ENCODE measurements at regions not wholly inside any gene's neighbourhood (a gene's known extent, or its start where the extent isn't known, plus 50 kb on each side); places are given as distances from the start of the nearest gene placed in this dataset.

GRCh38 chr13:76505437-76505836 is 380.8 kb downstream of the KCTD12 start:
- Histone ChIP-seq H2AFZ (ENCODE audit: low read length) (no peak overlapping the region), H3K79me1 (ENCODE audit: low read depth, low read length) (no peaks in the 10 kb centered on the region), H3K4me1 (replicated peaks in 1 of 4; ENCODE audit: control insufficient read depth in 3 of 4, insufficient read depth in 4 of 4, low read length in 3 of 4) (no peaks in the 10 kb centered on the region), H2BK120ac (replicated peaks; ENCODE audit: low read depth, low read length) (no peak overlapping the region), H3K4me3 (ENCODE audit: extremely low read depth in 1 of 4, insufficient read depth in 2 of 4, low read depth in 3 of 4, low read length in 4 of 4) (no peak overlapping the region), H3K14ac (ENCODE audit: insufficient read length) (no peak overlapping the region), H3K23me2 (ENCODE audit: low read depth, low read length) (no peaks in the 10 kb centered on the region), H3K18ac (ENCODE audit: extremely low read depth, low read length) (no peak overlapping the region), H2AK5ac (ENCODE audit: low read depth, low read length) (no peak overlapping the region), H3K9me3 (ENCODE audit: insufficient read depth in 2 of 2, low read depth in 1 of 2, low read length in 1 of 2) (no peaks in the 10 kb centered on the region), H4K91ac (replicated peaks; ENCODE audit: insufficient read length, low read length) (no peak overlapping the region), H3K27ac (ENCODE audit: low read depth, low read length) (no peak overlapping the region), H3K4me2 (ENCODE audit: insufficient read depth in 1 of 2, low read depth in 2 of 2, low read length in 2 of 2) (no peak overlapping the region), H3K9ac (replicated peaks in 1 of 4; ENCODE audit: extremely low read depth in 1 of 4, low read depth in 3 of 4, low read length in 3 of 4) (no peak overlapping the region), H2BK12ac (ENCODE audit: low read depth, low read length) (no peak overlapping the region), H4K5ac (ENCODE audit: insufficient read length, low read depth, low read length) (no peak overlapping the region), H3K27me3 (replicated peaks in 1 of 4; ENCODE audit: control insufficient read depth in 3 of 4, extremely low read depth in 1 of 4, insufficient read depth in 3 of 4, low read length in 3 of 4) (no peaks in the 10 kb centered on the region), H4K20me1 (replicated peaks in 1 of 2; ENCODE audit: control insufficient read depth in 1 of 2, insufficient read depth in 2 of 2, low read length in 2 of 2) (no peaks in the 10 kb centered on the region), H3K36me3 (ENCODE audit: control insufficient read depth in 2 of 4, insufficient read depth in 4 of 4, low read length in 3 of 4) (no peaks in the 10 kb centered on the region), H2BK15ac (ENCODE audit: low read length) (no peak overlapping the region), H2BK20ac (ENCODE audit: low read length) (no peak overlapping the region), H3K79me2 (ENCODE audit: control insufficient read depth in 1 of 2, insufficient read depth in 2 of 2, low read length in 2 of 2) (no peaks in the 10 kb centered on the region), H4K8ac (ENCODE audit: extremely low read depth, insufficient read depth, low read length) (no peak overlapping the region), H3K4ac (replicated peaks; ENCODE audit: insufficient read length, low read depth, low read length) (no peak overlapping the region), H3K56ac (replicated peaks; ENCODE audit: insufficient read length, low read depth, low read length) (no peak overlapping the region), H2BK5ac (ENCODE audit: low read depth, low read length) (no peak overlapping the region), H3K23ac (ENCODE audit: insufficient read length) (no peak overlapping the region)
- ChIA-PET CTCF (ENCODE audit: partially characterized antibody) (no interaction called here), POLR2A (ENCODE audit: partially characterized antibody) (no interaction called here)
- no peak for TF ChIP-seq NRF1 (IDR thresholded peaks at IDR 0.05; ENCODE audit: low read depth, low read length)
- FAIRE-seq = no peak
- 67% methylated on average over 3 of the region's 3 CpGs; no CpG with 5 or more reads in 1 of the 2 experiments for WGBS, 2 experiments (ENCODE audit: extremely low coverage in 1 of 2, insufficient coverage in 1 of 2, insufficient read length in 1 of 2, insufficient replicate concordance in 2 of 2, low coverage in 1 of 2, low lambda C conversion rate in 2 of 2, missing lambda C conversion rate in 1 of 2)
- no peak for DNase-seq (ENCODE audit: low read depth in 1 of 2, low spot score in 2 of 2)

All from H1 (cell line).